Iris pigment epithelial cell (primary cell): ENCODE measurements at regions not wholly inside any gene's neighbourhood (a gene's known extent, or its start where the extent isn't known, plus 50 kb on each side); places are given as distances from the start of the nearest gene placed in this dataset.
A peak's percentile ranks its signal among the peaks of the same experiment; 100 is the strongest.

Experiments used
- DNase-seq: peaks from one replicate; pipeline ENCODE4 v3.0.0-alpha.2; 2011; ENCODE audit warnings: low read depth

DNA sequence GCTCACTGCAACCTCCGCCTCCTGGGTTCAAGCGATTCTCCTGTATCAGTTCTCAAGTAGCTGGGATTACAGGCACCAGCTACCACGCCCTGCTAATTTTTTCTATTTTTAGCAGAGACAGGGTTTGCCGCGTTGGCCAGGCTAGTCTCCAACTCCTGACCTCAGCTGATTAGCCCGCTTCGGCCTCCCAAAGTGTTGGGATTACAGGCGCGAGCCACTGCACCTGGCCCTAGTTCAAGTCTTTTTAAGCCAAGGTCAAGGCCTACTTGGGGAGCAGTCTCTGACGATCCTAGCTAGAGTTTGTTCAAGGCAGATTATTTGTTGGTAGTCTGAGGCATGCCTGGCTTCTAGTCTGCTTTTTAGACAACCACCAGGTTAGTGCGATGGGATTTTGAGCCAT is 709.5 kb upstream of the COBL start:
- no peak for DNase-seq

DNA sequence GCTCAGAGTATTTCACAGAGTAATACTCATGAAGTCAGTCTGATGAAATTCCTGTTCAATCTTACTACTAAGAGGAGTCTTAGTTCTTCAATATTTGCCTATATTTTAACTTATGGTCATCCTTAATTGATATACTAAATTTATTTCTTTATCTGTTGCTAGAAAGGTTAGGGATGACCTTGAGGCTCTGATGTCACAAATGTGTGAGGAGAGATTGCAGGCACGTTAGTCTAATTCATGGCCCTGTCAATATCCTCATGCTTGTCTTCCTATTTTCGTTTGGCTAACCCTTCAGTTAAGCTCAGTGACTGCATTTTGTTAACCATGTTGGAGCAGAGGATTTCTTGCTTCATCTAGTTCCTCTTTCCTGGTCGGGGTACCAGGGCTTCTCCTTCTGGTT is 704.7 kb upstream of the COBL start:
- no peak for DNase-seq

DNA sequence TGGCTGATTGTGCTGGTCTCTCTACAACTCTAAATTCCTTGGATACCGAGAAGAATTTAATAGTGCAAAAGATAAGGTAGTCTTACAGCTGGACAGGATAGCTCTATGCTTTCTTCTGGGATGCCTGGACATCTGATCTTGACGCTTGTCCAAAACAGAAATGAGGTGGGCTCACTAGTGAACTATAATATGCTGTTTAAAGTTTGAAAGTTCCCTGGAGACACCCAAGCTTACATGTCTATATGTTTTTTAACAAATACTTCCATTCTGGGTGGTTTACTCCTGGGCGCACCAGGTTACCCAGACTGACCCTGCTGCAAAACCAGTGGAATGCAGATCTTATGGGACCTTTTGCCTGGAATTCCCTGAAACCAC is 702.1 kb upstream of the COBL start:
- no peak for DNase-seq

DNA sequence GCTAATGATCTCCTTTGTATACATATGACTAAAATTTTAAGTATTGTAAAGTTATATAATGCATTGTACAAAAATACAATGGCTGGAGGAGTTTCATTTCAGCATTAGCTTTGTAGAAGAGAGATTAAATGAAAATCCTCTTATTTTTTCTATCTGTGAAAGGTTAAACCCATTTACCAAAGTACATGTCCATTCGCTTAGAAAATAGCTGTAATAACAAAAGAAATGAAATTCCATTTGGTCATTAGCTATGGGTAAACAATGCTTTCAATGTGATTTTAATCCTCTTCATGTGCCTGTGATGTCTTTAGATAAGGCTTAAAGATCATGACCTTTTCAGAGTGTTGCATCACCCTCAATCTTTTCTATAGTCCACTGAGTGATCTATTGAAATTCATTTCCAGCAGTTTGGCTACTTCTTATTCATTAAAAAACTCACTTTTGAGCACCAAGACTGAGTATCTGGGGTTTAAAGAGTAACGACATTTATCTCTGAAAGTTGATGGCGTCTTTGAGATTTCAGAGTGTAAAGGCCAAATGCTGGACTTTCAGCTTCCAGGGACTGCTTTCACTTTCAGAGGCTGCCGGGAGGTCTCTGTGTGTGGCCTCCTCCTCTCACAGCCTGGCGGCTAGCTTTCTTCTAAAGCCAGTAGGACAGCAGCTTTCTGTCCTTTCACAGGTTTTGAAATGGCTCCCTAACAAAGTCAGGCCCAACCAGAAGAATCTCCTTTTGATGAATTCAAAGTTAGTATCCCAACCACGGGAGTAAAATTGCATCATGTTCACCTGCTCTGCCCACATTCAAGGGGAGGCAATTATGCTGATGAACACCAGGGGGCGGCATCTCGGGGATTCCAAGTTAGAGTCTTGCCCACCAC is 701.4 kb upstream of the COBL start:
- peak; percentile 0 for DNase-seq

DNA sequence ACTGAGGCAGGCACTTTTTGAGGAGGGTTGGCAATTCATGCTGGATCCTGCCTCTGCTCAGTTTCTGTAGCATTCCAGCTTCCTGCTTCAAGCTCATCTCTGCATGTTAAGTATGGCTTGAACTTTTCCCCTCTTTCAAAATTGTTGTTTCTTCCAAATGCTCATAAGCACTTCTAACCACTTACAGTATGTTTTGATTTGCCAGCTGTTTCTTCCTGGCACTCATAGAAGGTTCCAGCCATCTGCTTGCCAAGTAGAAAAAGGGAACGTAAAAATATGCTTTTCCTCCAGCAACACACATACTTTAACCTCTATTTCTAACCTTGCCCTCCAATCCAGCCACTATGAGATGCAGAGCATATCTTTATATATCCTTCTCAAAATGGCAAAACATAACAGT is 692.6 kb upstream of the COBL start:
- DNase-seq: no peak

DNA sequence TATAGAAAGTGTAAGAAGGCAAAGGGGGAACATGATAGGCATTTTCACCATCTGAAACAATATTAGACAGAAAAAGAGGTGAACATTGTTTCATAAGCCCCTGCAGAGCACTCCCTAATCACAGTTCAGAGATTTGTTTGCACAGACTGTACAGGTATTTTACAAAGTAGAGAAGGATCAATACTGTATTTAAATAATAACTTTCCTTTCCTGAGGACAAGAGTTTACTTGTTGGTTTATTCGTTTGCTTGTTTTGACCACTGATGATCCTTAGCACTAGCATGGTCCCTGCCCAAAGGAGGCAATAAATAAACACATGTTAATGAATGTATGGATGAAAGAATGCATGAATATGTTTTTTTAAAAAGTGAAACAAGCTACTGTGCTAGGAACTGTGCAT is 690.1 kb upstream of the COBL start:
- DNase-seq: no peak

DNA sequence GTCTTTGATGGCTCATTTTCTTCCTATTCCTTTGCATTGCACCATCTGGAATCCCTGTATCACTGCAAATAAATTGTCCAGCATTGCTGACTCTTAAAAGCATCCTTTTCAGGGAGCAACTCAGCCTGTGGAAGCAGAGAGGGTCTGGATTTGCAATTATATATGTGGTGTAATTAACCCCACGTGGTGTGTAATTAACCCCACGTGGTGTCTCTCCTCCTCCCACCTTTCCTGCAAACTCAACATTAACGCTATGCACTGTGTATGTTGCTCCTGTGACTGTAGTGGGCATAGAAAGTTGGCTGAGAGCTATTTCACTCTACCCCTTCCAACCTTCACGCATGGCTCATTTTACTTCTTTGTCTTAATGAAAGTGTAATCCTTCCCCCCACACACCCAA is 689.0 kb upstream of the COBL start:
- no peak for DNase-seq

DNA sequence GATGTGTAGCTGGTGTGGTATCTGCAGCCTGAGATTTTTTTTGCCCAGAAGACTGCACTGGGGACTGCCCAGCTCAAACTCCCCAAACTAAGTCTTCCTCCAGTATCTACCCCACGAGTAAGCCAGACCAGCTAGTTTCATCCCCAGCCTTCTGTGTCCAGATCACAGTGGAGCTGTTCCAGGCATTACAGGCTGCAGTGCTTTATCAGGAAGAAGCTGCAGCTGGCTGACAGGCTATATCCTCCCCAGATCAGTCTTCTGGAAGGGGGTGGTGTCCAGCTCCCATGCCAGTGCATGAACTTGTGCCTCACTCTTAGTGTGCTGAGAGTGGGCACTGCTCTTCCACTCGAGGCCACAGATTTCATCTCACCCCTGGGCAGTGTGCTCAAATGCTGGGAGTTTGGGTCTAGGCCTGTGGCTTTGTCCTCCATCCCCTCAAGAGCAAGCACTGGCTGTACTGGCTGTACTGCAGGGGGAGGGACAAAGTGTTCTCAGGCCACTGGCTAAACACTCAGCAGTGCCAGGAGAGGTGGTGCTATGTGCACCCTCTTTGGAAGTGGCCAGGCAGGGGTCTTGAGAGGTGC is 679.1 kb upstream of the COBL start:
- no peak for DNase-seq

DNA sequence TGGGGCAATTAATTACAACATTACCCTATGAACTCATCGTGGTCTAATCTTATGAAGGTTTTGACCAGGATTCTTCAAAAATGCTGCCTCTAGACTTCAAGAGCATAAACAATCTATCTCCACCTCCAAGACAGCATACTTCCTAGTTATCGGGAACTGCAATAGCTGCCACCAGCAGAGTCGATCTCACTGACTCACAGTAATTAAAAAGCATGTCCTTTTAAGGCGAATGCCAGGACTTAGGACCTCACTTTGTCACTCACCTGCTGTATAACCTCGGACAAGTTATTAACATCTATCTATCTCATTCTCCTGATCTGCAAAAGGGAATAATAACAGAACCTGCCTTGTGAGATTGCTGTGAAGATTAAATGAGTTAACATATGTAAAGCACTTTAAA is 666.0 kb upstream of the COBL start:
- no peak for DNase-seq

DNA sequence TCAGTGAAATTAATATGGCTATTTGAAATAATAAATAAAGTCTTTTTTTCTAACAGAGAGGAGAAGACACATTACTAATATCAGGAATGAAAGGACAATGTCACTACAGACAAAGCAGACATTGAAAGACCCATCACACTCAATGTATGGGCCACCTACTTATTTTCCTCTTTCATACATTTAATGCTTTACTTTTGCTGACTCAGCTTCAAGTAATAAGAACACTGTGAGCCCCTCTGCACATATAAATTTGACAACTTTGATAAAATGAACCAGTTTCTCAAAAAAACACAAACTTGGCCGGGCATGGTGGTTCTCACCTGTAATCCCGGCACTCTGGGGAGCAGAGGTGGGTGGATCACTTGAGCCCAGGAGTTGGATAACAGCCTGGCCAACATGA is 664.2 kb upstream of the COBL start:
- no peak for DNase-seq

DNA sequence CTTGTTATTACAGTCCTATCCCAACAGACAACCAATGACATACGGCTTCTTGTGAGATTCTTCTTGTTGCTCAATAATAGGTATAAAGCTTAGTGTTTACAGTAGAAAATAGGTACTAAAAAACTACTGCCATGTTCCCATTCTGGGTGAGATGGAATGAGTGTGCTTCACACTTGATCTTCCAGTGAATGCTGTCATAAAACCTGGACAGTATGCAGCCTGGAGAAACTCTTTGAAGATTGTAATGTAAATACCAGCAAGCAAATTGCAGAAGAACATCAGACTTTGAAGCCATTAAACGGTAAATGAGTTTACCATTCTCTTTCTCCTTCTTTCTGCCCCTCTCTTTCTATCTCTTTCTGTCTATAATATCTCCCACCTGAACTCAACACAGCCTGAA is 663.7 kb upstream of the COBL start:
- no peak for DNase-seq

DNA sequence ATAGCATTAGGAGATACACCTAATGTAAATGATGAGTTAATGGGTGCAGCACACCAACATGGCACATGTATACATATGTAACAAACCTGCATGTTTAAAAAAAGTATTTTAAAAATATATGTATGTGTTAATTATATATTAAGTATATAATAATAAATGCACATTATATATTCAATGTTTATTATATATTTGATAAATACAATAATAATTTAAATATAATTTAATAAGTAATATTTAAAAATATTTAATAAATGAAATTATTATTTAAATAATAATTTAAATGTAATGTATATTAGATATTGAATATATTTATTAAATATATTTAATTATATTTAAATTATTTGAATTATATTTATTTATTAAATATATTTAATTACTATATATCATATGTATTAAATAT is 661.3 kb upstream of the COBL start:
- DNase-seq: no peak

DNA sequence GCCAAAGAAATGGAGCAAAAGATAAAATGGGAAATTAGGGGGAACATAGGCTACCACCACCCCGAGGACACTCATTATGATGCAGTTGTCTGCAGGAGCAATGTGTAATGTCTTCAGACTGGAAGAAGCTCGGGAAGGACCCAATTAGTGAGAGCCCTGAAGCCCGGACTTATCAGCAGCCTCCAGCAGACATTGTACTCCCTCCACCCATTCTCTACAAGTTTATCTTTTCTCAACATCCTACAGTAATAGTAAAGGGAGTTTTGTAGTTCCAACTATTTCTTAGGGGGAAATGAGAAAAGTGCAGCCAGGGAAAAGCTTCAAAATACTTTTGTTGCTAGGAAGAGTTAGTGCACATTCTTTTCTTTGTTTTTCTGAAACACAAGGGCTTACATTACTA is 657.3 kb upstream of the COBL start:
- DNase-seq: no peak

DNA sequence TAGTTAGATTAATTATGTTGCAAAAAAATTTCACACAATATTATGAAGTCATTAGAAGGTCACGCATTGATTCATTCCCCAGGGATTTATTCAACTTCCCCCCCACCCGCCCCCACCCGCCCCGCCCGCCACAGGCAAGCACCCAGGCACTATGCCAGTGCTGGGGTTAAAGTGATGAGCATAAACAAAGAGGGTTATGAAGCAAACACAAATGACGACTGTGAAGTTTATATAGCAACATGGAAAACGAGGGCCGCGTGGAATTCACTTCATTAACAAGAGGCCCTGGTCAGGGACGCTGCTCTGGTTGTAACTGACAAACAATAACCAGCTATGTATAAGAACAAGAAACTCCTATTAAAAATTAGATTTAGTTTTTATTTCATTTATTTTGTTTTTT is 656.5 kb upstream of the COBL start:
- no peak for DNase-seq

DNA sequence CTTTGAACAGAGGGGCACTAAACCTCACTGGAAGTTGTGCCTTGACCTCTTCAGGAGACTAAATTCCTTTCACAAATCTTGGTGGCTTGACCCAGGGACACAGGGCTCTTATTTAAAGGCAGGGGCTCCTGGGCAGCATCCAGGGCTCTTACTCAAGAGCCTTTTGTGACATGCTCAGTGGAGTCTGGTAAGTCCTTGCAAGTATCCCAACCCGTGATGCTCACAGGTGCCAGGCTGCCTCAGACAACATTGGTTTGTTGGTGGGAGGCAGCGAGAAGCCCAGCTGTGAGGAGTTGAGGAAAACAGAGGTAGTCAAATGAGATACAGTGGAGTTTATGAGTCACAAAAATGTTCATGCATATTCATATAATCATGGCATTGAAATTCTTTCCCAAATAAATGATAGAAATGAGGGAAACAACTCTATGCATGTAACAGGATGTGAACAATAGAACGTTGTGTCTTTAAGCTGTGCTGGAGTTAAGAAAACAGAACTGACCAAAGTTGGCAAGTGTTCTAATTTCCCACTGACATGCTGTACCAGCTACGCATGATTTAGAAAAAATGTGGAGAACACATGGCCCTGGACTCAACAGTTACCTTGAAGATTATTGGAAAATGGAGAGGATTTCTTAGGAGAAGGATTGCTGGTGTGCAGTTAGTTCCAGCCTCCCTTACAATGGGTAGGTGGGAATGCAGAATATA is 654.5 kb upstream of the COBL start:
- peak; percentile 10 for DNase-seq

DNA sequence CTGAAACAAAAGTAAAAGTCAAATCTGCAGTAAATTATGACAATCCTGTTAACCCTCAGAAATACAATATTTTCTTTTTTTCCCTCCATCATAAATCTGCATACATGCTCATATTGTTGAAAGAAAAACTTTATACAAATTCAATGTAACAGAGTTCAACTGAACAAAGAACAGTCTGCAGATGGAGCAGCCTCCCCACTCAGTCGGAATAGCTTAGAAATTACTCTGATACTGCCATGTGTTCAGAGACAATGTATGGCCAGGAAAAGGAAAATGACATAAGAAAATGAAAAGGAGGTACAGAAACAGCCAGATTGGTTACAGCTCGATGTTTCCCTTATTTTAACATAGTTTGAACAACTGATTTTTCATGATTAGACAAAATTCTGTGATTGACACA is 651.9 kb upstream of the COBL start:
- DNase-seq: no peak

DNA sequence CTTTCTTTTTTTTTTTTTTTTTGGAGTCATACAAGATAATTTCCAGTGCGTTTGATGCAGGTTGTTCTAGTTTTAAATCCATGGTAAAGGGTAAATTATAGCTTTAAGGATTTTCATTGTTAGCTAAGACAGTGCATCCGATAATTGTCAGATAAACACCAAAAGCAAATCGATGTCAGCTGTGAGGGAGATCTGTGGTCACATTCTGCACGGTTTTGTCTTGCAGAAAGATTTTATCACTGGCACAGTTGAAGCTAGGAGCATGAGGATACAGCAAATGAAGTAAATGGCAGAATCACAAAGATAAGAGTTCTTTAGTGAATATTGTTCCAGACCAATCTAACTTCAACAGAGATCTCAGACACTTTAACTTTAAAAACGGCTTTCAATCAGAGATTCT is 648.8 kb upstream of the COBL start:
- no peak for DNase-seq

DNA sequence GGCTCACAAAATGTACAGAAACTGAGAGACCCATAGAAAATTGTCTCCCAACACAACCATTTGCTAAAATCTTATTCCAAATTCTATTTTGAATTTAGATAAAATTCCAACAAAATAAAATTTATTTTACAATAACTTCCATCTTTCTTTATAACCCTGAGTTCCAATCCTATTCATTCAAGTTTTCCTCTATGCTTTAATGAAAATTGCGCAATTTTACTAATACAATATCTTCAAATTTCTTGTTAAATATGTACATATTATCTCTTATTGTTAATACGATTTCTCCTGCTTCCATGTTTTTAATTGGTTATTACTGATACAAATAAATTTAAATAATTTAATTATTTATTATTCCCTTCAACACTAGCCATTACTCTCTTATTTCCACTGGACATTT is 645.2 kb upstream of the COBL start:
- no peak for DNase-seq

DNA sequence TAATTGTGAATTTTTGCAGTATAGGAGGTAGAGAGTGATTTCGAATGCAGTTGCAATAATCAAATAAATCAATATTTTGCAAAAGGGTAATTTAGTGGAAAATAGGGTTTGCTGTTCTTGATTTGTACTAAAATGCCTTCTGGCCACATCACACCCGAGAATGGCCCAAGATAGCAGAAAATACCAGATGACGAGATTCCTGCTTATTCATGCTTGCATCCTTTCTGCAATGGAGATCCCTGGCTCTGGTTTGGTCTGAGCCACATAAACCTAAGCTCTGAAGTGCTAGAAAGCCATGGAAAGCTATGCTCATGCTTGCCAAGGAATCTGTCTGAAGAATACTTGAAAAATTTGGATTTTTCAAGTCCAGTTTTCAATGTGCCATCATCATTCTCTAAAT is 634.2 kb upstream of the COBL start:
- DNase-seq: peak; percentile 49

DNA sequence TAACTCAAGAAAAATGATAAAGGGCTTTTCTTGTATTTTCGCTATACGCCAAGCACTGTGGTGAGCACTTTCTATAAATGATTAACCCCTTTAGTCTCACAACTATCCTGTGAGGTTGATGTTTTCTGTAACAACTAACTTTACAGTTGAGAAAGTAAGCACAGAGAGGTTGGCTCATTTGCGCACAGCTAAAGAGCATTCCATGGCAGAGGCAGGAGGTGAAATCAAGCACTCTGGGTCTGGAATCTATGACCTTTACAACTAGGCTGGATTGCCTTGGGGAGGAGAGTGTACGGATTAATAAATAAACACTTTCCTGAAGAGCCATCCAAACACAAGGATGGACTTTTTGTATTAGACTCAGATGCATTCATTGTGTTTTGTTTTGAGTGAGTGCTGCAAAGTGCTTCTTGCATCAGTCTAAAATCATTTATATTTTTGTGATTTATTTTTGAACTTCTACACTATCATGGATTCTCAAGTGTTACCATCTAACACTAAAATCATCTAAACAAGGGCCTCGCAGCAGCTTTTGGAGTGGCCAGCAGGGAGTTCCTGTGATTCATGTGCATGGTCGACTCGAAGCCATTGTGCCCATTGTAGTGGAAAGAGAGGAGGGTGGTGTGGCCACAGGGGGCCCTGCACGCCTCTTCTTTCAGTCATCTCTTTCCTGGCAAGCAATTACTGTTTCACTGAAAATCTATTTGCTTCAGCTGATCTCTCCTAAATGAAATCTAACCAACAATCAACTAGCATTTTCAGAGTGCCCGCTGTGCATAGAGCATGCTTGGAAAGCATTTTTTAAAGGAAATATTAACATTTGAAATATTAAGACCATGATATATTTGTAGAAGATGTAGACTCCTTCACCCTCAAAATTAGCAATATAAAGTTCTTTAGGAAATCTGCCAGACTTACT is 633.4 kb upstream of the COBL start:
- peak; percentile 37 for DNase-seq

DNA sequence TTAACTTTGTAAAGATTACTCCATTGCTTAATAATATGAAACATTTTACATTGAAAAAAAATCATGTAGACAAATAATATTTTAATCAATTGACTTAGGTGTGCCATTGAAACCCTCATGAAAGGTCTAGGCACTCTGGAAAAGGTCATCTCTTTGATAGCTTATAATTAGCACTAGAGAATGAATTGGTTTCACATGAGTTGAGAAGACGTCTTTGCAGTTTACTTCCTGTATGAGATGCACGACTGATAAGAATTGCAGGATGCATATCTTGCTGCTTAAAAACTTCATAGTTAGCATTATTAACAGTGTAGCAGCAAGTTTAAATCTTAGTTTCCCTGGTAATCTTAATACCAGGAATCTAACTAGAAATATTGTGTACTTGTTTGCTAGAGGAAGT is 614.2 kb upstream of the COBL start:
- no peak for DNase-seq

DNA sequence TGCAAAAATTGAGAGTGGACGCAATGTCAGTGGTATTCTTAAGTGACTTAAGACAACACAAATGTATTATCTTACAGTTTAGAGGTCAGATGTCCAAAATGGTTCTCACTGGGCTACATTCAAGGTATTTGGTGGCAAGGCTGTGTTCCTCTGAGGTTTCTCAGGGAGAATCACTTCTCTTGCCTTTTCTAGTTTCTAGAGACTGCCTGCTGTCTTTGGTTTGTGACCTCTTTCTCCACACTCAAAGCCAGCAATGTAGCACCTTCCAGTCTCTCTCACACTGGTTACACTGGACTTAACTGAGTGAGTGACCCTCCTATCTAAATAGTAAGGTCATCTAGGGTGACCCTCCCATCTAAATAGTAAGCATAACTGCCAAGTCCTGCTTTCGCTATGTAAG is 613.2 kb upstream of the COBL start:
- no peak for DNase-seq
